H9 (cell line): ENCODE measurements at regions not wholly inside any gene's neighbourhood (a gene's known extent, or its start where the extent isn't known, plus 50 kb on each side); places are given as distances from the start of the nearest gene placed in this dataset.
"Not testable (repeated sequence)": the region's sequence is repeated elsewhere in the genome, so short reads cannot be mapped to it uniquely, and the experiment has no call there.

Source experiments
- DNase-seq: peaks from one replicate; pipeline ENCODE4 v3.0.0-alpha.2; 2017
- H2AFZ ChIP-seq: one replicate; pipeline ENCODE4 v1.6.1; 2013; ENCODE audit warnings: mild to moderate bottlenecking, low read length, control low read depth, moderate library complexity
- H2AK5ac ChIP-seq: 2 replicates; pipeline ENCODE4 v1.6.1; 2013; ENCODE audit warnings: low read length, control low read depth, mixed read lengths; ENCODE audit not compliant: insufficient read length
- H2BK120ac ChIP-seq: one replicate; pipeline ENCODE4 v1.6.1; 2013; ENCODE audit warnings: low read depth, mild to moderate bottlenecking, low read length, control low read depth, inconsistent platforms; ENCODE audit not compliant: poor library complexity, severe bottlenecking
- H2BK12ac ChIP-seq: 2 replicates; pipeline ENCODE4 v1.6.1; 2013; ENCODE audit warnings: low read length, control low read depth, mixed read lengths, low read depth; ENCODE audit not compliant: insufficient read length
- H2BK15ac ChIP-seq: 2 replicates; pipeline ENCODE4 v1.6.1; 2013; ENCODE audit warnings: low read depth, low read length, control low read depth
- H2BK20ac ChIP-seq: one replicate; pipeline ENCODE4 v1.6.1; 2013; ENCODE audit warnings: low read depth, mild to moderate bottlenecking, low read length, control low read depth, inconsistent platforms; ENCODE audit not compliant: poor library complexity, severe bottlenecking
- H2BK5ac ChIP-seq: 2 replicates; pipeline ENCODE4 v1.6.1; 2013; ENCODE audit warnings: low read length, control low read depth, mixed read lengths; ENCODE audit not compliant: insufficient read length
- H3K14ac ChIP-seq: 2 replicates; pipeline ENCODE4 v1.6.1; 2013; ENCODE audit warnings: low read length, control low read depth; ENCODE audit not compliant: insufficient read depth
- H3K18ac ChIP-seq: 2 replicates; pipeline ENCODE4 v1.6.1; 2013; ENCODE audit warnings: low read depth, mild to moderate bottlenecking, mixed read lengths, low read length, control low read depth; ENCODE audit not compliant: insufficient read length
- H3K23ac ChIP-seq: 2 replicates; pipeline ENCODE4 v1.6.1; 2013; ENCODE audit warnings: low read length, control low read depth, mixed read lengths, low read depth; ENCODE audit not compliant: insufficient read length
- H3K23me2 ChIP-seq: 2 replicates; pipeline ENCODE4 v1.6.1; 2013; ENCODE audit warnings: low read depth, mild to moderate bottlenecking, mixed read lengths, low read length, control low read depth; ENCODE audit not compliant: insufficient read length, poor library complexity, severe bottlenecking
- H3K27ac ChIP-seq: 2 replicates; pipeline ENCODE4 v1.5.1; 2013; ENCODE audit warnings: low read length, control low read depth, mixed read lengths, low read depth; ENCODE audit not compliant: insufficient read length
- H3K27me3 ChIP-seq: 2 replicates; pipeline ENCODE4 v1.6.1; 2013; ENCODE audit warnings: low read length, control low read depth, inconsistent platforms; ENCODE audit not compliant: insufficient read depth
- H3K4ac ChIP-seq: 2 replicates; pipeline ENCODE4 v1.6.1; 2013; ENCODE audit warnings: low read depth, mild to moderate bottlenecking, control low read depth, inconsistent platforms, low read length, moderate library complexity
- H3K4me1 ChIP-seq: 2 replicates; pipeline ENCODE4 v1.6.1; 2013; ENCODE audit warnings: low read length, control low read depth, inconsistent platforms; ENCODE audit not compliant: insufficient read depth
- H3K4me2 ChIP-seq: 2 replicates; pipeline ENCODE4 v1.6.1; 2013; ENCODE audit warnings: low read length, control low read depth, mixed read lengths; ENCODE audit not compliant: insufficient read length, insufficient read depth
- H3K56ac ChIP-seq: 2 replicates; pipeline ENCODE4 v1.6.1; 2013; ENCODE audit warnings: low read depth, mild to moderate bottlenecking, mixed read lengths, low read length, control low read depth; ENCODE audit not compliant: insufficient read length
- H3K79me1 ChIP-seq: 2 replicates; pipeline ENCODE4 v1.6.1; 2013; ENCODE audit warnings: low read depth, mild to moderate bottlenecking, moderate library complexity, low read length, control low read depth, inconsistent platforms; ENCODE audit not compliant: insufficient read depth, poor library complexity, severe bottlenecking
- H3K79me2 ChIP-seq: 2 replicates; pipeline ENCODE4 v1.6.1; 2013; ENCODE audit warnings: low read length, control low read depth, inconsistent platforms; ENCODE audit not compliant: insufficient read depth
- H3K9ac ChIP-seq: 2 replicates; pipeline ENCODE4 v1.6.1; 2013; ENCODE audit warnings: low read length, control low read depth, mixed read lengths; ENCODE audit not compliant: insufficient read length; ENCODE audit errors: extremely low read depth
- H3K9me3 ChIP-seq: one replicate; pipeline ENCODE4 v1.6.1; 2013; ENCODE audit warnings: low read depth, low read length, inconsistent platforms; ENCODE audit not compliant: control insufficient read depth
- H3T11ph ChIP-seq: one replicate; pipeline ENCODE4 v1.6.1; 2013; ENCODE audit warnings: mild to moderate bottlenecking, low read length, control low read depth, inconsistent platforms
- H4K20me1 ChIP-seq: one replicate; pipeline ENCODE4 v1.6.1; 2013; ENCODE audit not compliant: control insufficient read depth, insufficient read length, insufficient read depth
- H4K5ac ChIP-seq: 2 replicates; pipeline ENCODE4 v1.6.1; 2013; ENCODE audit warnings: low read depth, mild to moderate bottlenecking, mixed read lengths, low read length, control low read depth; ENCODE audit not compliant: insufficient read length
- H4K8ac ChIP-seq: replicated peaks from 2 replicates; pipeline ENCODE4 v1.6.1; 2013; ENCODE audit warnings: low read length, control low read depth, mixed read lengths, low read depth; ENCODE audit not compliant: insufficient read length
- H4K91ac ChIP-seq: 2 replicates; pipeline ENCODE4 v1.6.1; 2013; ENCODE audit warnings: low read depth, mild to moderate bottlenecking, moderate library complexity, mixed read lengths, low read length, control low read depth; ENCODE audit not compliant: insufficient read length
- H3K27ac Mint-ChIP-seq, 3 experiments: 2 replicates in 2 of 3; 3 replicates in 1 of 3; pipeline ENCODE4 v1.8.0; 2020 to 2021; ENCODE audit warnings: mixed read lengths in 3 of 3, mild to moderate bottlenecking in 1 of 3, moderate library complexity in 1 of 3
- H3K27me3 Mint-ChIP-seq: 2 replicates; pipeline ENCODE4 v1.8.0; 2021; ENCODE audit warnings: low read depth, mild to moderate bottlenecking, moderate library complexity, mixed read lengths
- H3K36me3 Mint-ChIP-seq, 3 experiments: 2 replicates in 2 of 3; 3 replicates in 1 of 3; pipeline ENCODE4 v1.8.0; 2020 to 2021; ENCODE audit warnings: low read depth in 3 of 3, mixed read lengths in 3 of 3; ENCODE audit not compliant: insufficient read depth in 1 of 3
- H3K4me1 Mint-ChIP-seq, 2 experiments: 2 replicates each; pipeline ENCODE4 v1.8.0; 2020; ENCODE audit warnings: mixed read lengths in 2 of 2
- H3K4me3 Mint-ChIP-seq, 2 experiments: 2 replicates in 1 of 2; 3 replicates in 1 of 2; pipeline ENCODE4 v1.8.0; 2020 to 2021; ENCODE audit warnings: mild to moderate bottlenecking in 2 of 2, mixed read lengths in 2 of 2, moderate library complexity in 1 of 2
- H3K9me3 Mint-ChIP-seq, 2 experiments: 2 replicates in 1 of 2; 3 replicates in 1 of 2; pipeline ENCODE4 v1.8.0; 2020; ENCODE audit warnings: mild to moderate bottlenecking in 2 of 2, mixed read lengths in 2 of 2, moderate library complexity in 1 of 2
- WGBS: extraction: QIAGEN DNeasy Blood & Tissue Kit; methylation state at CpG from one replicate; pipeline ENCODE4 v1.1.7; 2013; ENCODE audit warnings: missing lambda C conversion rate, low lambda C conversion rate, mixed read lengths; ENCODE audit not compliant: insufficient read length; ENCODE audit errors: extremely low coverage; 5-methylcytosine and 5-hydroxymethylcytosine counted together

DNA sequence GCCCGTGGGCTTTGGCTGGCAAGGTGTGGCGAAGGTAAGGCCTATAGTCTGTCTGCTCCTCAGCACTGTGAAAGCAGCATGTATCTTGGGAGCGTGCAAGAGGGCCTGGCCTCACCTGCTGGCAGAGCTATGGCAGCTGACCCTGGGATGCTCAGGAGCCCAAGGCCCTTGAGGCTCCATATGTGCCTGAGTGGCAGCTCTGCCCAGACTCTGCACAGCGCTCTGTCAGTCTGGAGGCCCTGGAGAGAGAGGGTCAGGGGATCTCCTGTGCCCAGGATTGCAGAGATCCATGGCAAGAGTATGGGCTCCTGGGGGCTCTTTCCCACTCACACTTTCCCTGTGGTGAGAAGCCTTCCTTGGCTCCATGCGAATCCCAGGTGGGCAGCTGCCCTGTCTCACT, 1473.7 kb downstream of the SPATA31A7 start:
- H3K4me1 Mint-ChIP-seq, H3K23ac ChIP-seq, H3T11ph ChIP-seq, H2AFZ ChIP-seq, H4K20me1 ChIP-seq, H3K79me2 ChIP-seq, H3K27me3 Mint-ChIP-seq, H2BK5ac ChIP-seq, H3K9me3 ChIP-seq, H4K91ac ChIP-seq, H3K27me3 ChIP-seq, DNase-seq, H3K9me3 Mint-ChIP-seq, H3K14ac ChIP-seq, H3K27ac Mint-ChIP-seq, H3K27ac ChIP-seq, H2AK5ac ChIP-seq, H2BK15ac ChIP-seq, H2BK12ac ChIP-seq, H3K4me2 ChIP-seq, H2BK20ac ChIP-seq, H3K4me1 ChIP-seq, H3K9ac ChIP-seq, H3K36me3 Mint-ChIP-seq, H3K56ac ChIP-seq, H3K18ac ChIP-seq, H3K4ac ChIP-seq, H3K4me3 Mint-ChIP-seq, H4K8ac ChIP-seq, H2BK120ac ChIP-seq, H4K5ac ChIP-seq, H3K79me1 ChIP-seq, H3K23me2 ChIP-seq: not testable (repeated sequence)
- WGBS, result no CpG with 5 or more reads among the region's 5 CpGs

DNA sequence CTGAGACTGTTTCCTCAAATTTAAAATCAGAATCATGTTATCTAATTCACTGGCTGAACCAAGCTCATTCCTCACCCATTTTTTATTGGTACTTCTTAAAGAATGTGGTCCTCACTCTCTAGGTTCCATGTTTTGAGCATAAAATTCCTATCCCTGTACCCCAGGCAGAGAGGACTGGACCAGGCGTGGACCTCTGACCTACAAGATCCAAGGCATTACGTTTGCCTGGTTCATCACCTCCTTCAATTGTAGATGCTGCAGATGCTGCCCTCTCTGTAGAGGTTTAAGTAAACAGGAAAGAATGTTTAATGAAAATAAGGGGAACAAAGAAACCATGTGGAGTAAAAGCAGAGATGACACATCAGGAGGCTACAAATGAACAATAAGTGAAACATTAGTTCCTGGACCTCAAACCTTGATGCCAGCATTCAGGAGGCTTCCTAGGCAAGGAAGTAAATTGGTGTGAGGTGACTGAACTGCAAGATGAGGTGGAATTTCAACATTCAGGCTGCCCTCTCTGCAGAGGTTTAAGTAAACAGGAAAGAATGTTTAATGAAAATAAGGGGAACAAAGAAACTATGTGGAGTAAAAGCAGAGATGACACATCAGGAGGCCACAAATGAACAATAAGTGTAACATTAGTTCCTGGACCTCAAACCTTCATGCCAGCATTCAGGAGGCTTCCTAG, 1477.4 kb downstream of the SPATA31A7 start:
- H3K4me2 ChIP-seq, H3K23me2 ChIP-seq, H3K14ac ChIP-seq, H3K27ac Mint-ChIP-seq, H3K27me3 ChIP-seq, H3K27ac ChIP-seq, H3K4me1 ChIP-seq, H3K18ac ChIP-seq, H3K79me1 ChIP-seq, H4K91ac ChIP-seq, H4K20me1 ChIP-seq, H3K27me3 Mint-ChIP-seq, H2BK120ac ChIP-seq, H3K9ac ChIP-seq, H2BK15ac ChIP-seq, H2AK5ac ChIP-seq, H3K36me3 Mint-ChIP-seq, H2AFZ ChIP-seq, H2BK20ac ChIP-seq, DNase-seq, H3K4me3 Mint-ChIP-seq, H3K4ac ChIP-seq, H3K79me2 ChIP-seq, H3K4me1 Mint-ChIP-seq, H4K5ac ChIP-seq, H3K23ac ChIP-seq, H3K9me3 Mint-ChIP-seq, H3T11ph ChIP-seq, H3K56ac ChIP-seq, H2BK5ac ChIP-seq, H3K9me3 ChIP-seq, H4K8ac ChIP-seq, H2BK12ac ChIP-seq: not testable (repeated sequence)
- no CpG with 5 or more reads among the region's 2 CpGs for WGBS
